NCI-H2081 (cell line): ENCODE measurements at regions not wholly inside any gene's neighbourhood (a gene's known extent, or its start where the extent isn't known, plus 50 kb on each side); places are given as distances from the start of the nearest gene placed in this dataset.
"Not testable (repeated sequence)": the region's sequence is repeated elsewhere in the genome, so short reads cannot be mapped to it uniquely, and the experiment has no call there.

Source experiments
- DNase-seq, 2 experiments: peaks; one replicate each; lab custom pipeline; 2025; lab: John Stamatoyannopoulos, UW

DNA sequence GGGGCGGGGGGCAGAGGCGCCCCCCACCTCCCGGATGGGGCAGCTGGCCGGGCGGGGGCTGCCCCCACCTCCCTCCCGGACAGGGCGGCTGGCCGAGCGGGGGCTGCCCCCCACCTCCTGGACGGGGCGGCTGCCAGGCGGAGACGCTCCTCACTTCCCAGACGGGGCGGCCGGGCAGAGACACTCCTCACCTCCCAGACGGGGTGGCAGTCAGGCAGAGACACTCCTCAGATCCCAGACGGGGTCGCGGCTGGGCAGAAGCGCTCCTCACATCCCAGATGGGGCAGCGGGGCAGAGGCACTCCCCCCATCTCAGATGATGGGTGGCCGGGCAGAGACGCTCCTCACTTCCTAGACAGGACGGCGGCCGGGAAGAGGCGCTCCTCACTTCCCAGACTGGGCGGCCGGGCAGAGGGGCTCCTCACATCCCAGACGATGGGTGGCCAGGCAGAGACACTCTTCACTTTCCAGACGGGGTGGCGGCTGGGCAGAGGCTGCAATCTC lies 240.1 kb downstream of the NPIPA7 start:
- not testable (repeated sequence) for DNase-seq

GRCh38 chr16:16624367-16624766 lies 245.4 kb downstream of the NPIPA7 start:
- DNase-seq = not testable (repeated sequence)

- DNase-seq = not testable (repeated sequence)
Measured at GRCh38 chr16:16625140-16625539, 246.2 kb downstream of the NPIPA7 start.

DNA sequence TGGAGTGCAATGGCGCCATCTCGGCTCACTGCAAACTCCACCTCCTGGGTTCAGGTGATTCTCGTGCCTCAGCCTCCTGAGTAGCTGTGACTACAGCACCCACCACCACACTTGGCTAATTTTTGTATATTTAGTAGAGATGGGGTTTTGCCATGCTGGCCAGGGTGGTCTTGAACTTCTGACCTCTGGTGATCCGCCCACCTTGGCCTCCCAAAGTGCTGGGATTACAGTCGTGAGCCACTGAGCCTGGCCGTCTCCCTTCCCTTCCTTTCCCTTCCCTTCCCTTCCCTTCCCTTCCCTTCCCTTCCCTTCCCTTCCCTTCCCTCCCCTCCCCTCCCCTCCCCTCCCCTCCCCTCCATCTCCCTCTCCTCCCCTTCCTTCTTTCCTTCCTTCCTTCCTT lies 248.9 kb downstream of the NPIPA7 start:
- DNase-seq = not testable (repeated sequence)

- DNase-seq = not testable (repeated sequence)
Measured at GRCh38 chr16:16638231-16638630, 259.3 kb downstream of the NPIPA7 start.

DNA sequence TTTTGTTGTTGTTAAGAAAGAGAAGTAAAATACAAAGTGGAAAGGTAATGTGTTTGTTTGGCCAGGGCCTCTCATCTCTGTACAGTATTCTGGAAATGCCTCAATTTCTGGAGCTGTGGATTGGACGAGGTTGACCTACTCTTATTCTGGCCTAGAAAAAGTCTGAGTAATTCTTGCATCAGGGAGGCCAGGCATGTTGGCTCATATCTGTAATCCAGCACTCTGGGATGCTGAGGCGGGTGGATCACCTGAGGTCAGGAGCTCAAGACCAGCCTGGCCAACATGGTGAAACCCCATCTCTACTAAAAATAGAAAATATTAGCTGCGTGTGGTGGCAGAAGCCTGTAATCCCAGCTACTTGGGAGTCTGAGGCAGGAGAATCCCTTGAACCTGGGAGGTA lies 259.8 kb downstream of the NPIPA7 start:
- not testable (repeated sequence) for DNase-seq

DNA sequence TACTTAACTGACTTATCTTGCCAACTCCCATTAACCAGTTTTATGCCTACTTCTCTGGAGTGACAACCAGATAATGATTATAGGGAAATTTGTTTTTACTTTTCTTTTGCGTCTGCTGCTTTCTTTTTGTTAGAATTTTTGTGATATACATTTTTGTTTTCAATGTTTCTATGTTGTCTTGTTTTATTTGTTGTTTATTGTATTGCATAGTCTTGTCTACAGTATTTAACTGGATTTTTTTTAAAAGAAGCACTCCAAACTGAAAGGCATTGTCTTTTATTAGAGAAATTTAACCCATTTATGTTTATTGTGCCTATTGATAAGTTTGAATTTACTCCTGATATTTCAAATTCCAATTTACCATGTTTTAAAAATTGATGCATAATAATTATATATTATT lies 264.9 kb downstream of the NPIPA7 start:
- not testable (repeated sequence) for DNase-seq

GRCh38 chr16:16648002-16648401 lies 269.1 kb downstream of the NPIPA7 start:
- DNase-seq = not testable (repeated sequence)

GRCh38 chr16:16672180-16672812 lies 293.4 kb downstream of the NPIPA7 start:
- not testable (repeated sequence) for DNase-seq

DNA sequence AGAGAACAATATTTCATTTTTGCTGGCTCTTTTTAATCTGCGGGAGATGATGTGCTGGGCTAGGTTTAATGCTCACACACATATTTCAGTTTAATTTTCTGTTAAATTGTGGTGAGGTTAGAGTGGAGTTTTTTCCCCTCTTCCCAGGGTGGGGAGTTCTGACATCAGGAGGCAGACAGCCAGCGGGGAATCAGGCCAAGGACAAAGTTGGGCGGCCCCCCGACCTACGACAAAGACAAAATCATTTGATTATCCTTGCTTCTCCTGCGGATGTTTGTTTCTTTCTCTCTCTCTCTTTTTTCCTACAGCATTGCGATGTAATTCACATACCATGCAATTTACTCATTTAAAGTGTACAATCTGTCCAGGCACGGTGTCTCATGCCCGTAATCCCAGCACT lies 295.9 kb downstream of the NPIPA7 start:
- not testable (repeated sequence) for DNase-seq

GRCh38 chr16:16721849-16722248 lies 342.9 kb downstream of the NPIPA7 start:
- DNase-seq = not testable (repeated sequence)

DNA sequence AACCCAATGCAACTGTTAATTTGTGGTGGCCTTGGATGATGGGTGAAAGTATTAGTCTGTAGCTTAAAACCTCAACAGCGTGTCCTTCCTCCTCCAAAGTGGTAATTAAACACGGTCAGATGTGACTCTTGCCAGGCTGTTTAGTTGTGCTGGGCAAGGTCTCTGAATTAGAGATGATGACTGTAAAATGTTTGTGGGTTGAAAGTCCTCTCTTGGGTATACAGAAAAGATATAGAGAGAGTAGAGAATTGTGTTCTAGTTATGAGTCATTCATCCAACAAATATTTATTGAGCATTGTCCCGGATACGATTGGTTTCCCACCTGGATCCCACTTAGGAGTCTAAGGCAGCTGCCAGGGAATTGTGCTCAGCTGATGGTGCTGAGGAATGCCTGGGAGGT lies 343.7 kb downstream of the NPIPA7 start:
- DNase-seq = not testable (repeated sequence)

DNA sequence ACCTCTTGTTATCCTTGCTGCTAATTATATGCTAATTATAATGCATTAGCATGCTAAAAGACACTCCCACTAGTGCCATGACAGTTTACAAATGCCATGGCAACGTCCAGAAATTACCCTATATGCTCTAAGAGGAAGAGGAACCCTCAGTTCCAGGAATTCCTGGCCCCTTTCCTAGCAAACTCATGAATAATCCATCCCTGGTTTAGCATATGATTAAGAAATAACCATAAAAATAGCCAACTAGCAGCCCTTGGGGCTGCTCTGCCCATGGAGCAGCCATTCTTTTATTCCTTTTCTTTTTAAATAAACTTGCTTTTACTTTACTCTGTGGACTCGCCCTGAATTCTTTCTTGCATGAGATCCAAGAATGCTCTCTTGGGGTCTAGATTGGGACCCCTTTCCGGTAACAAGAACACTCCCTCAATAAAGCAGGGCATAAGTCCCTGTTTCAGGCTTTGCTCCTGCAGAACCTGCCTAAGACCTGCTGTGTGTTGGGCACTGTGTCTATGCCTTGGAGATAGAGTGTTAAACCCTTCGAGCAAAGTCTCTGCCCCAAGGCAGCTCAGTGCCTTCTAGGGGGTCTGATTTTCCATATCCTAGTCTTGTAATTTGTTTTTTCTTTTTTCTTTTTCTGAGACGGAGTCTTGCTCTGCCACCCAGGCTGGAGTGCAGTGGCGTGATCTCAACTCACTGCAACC lies 345.0 kb downstream of the NPIPA7 start:
- not testable (repeated sequence) for DNase-seq

DNA sequence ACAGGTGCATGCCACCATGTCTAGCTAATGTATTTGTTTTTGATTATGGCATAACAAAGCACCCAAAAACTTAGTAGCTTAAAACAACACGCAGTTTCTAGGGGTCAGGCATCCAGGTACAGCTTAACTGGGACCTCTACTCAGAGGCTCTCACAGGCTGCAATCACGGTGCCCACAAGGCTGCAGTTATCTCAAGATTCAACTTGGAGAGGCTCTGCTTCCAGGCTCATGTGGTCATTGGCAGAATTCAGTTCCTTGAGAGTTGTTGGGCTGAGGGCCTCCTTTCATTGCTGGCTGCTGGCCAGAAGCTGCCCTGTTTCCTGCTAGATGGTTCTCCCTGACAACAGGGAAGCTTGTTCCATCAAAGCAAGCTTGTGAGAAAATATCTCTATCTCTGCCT lies 348.1 kb downstream of the NPIPA7 start:
- not testable (repeated sequence) for DNase-seq

DNA sequence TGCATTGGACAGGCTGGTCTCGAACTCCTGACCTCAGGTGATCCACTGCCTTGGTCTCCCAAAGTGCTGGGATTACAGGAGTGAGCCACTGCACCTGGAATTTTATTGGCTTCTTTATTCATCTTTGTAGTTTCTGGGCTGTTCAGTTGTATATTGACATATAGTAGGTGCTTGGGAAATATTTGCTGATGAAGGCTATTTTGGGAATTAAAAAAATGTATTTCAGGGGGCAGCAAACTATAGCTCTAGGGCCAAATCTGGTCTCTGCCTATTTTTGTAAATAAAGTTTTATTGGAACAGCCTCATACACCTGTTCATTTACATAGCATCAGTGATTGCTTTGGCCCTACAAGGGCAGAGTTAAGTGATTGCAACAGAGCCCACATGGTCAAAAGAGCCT lies 363.6 kb downstream of the NPIPA7 start:
- DNase-seq = not testable (repeated sequence)

DNA sequence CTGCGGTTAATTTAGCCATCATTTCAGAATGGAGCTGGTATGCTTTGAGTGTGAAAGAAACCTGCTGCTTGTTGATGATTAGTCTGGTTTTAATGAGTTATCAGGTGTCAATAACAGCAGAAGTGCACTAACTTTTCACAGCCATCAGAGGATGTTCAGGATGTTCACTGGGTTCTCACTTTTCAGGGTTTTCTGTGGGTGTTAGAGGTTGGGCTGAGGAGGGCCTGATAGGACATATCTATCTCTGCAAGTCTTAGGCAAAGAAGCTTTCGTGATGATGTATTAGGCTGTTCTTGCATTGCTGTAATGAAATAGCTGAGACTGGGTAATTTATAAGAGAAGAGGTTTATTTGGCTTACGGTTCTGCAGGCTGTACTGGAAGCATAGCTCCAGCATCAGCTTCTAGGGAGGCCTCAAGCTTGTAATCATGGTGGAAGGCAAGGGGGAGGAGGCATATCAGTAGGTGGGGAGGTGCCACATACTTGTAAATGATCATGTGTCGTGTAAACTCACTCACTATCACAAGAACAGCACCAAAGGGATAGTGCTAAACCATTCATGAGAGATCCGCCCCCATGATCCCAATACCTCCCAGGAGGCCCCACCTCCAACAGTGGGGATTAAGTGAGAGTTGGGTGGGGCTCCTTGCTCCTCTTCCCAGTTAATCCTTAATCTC lies 376.2 kb downstream of the NPIPA7 start:
- DNase-seq = not testable (repeated sequence)

DNA sequence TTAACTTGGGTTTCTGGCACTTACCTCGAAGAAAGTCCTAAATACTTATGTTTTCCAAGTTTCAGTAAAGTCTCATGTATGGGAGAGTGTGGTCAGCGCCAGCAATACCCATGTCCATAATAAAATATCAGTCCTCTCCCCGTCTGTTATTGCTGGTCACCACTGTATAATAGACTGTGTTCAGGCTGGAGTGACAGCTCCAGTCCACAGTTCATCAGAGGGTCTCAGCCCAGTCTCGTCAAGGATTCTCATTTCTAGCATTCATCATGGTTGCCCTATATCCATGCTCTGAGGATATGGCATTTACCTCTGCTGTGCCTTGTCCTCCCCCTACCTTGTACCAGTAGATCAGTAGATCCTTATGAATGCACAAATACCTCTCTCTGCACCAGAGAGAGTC lies 384.5 kb downstream of the NPIPA7 start:
- no peak for DNase-seq

- not testable (repeated sequence) for DNase-seq
Measured at GRCh38 chr16:16770717-16771116, 391.8 kb downstream of the NPIPA7 start.

GRCh38 chr16:16774389-16774788 lies 395.4 kb downstream of the NPIPA7 start:
- DNase-seq = no peak

- DNase-seq = no peak
Measured at GRCh38 chr16:16778332-16778731, 399.4 kb downstream of the NPIPA7 start.

DNA sequence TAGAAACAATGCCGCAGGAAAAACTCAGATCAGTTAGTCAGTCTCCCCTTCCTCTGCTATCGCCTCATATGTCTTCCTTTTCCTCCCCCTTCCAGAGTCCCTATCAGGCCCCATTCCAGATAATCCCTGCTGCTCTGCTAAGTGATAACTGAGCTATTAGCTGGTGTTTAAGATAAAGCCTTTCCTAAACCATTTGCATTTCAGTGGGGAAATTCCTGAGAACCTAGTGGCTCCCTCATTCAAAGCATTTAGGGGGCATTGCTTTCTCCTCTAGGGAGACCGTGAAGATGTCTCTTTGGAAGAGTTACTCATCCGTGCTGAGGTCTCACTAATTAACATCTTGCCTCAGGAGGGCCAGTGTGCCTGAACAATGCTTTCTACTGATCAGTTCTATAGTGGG lies 401.6 kb downstream of the NPIPA7 start:
- DNase-seq = no peak

- no peak for DNase-seq
Measured at GRCh38 chr16:16782153-16782552, 403.2 kb downstream of the NPIPA7 start.

DNA sequence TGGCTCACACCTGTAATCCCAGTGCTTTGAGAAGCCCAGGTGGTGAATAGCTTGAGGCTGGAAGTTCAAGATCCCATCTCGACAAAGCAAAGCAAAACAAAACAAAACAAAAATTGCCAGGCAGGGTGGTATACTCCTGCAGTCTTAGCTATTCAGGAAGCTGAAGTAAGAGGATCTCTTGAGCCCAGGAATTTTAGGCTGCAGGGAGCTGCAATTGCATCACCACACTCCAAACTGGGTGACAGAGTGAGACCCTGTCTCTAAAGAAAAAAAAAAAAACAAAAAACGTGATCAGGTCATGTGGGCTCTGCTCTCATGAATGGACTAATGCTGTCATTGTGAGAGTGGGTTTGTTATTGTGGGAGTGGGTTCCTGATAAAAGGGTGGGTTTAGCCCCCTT lies 409.1 kb downstream of the NPIPA7 start:
- DNase-seq = no peak
